HG03457 (cell line): ENCODE measurements at regions not wholly inside any gene's neighbourhood (a gene's known extent, or its start where the extent isn't known, plus 50 kb on each side); places are given as distances from the start of the nearest gene placed in this dataset.

Experiments used
- ATAC-seq: cut with Tn5 transposase; IDR thresholded peaks from one replicate; pipeline ENCODE4 v1.9.1; 2021; ENCODE audit warnings: moderate number of reproducible peaks; ENCODE audit not compliant: unreplicated experiment

DNA sequence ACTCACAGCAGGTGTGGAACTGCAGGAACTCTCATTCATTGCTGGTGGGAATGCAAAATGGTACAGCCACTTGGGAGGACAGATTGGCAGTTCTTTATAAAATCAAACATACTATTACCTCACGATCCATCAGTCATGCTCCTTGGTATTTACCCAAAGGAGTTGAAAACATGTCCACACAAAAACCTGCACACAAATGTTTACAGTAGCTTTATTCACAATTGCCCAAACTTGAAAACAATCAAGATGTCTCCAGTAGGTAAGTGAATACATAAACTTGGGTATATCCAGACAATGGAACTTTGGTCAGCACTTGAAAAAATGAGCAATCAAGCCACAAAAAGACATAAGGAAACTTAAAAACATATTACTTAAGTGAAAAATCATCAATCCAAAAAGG, 215.5 kb downstream of the IRX1 start:
- ATAC-seq = no peak

DNA sequence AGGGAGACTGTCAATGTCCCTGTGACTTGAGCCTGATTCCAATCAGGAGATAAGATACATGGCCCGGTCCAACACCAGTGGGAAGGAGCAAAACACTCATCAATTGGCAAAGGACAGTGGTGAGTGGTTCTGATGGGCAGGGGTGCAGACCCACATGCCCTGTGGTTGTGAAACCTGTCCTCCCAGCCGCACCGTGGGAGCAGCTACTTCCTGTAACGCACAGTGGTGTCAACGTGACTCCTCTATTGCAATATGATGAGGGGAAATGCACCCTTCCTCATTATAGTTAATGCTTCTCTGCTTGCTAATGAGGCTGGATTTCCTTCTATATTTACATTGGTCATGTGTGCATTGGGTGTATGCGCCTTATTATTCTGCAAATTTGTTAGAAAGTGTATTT, 223.0 kb downstream of the IRX1 start:
- no peak for ATAC-seq

DNA sequence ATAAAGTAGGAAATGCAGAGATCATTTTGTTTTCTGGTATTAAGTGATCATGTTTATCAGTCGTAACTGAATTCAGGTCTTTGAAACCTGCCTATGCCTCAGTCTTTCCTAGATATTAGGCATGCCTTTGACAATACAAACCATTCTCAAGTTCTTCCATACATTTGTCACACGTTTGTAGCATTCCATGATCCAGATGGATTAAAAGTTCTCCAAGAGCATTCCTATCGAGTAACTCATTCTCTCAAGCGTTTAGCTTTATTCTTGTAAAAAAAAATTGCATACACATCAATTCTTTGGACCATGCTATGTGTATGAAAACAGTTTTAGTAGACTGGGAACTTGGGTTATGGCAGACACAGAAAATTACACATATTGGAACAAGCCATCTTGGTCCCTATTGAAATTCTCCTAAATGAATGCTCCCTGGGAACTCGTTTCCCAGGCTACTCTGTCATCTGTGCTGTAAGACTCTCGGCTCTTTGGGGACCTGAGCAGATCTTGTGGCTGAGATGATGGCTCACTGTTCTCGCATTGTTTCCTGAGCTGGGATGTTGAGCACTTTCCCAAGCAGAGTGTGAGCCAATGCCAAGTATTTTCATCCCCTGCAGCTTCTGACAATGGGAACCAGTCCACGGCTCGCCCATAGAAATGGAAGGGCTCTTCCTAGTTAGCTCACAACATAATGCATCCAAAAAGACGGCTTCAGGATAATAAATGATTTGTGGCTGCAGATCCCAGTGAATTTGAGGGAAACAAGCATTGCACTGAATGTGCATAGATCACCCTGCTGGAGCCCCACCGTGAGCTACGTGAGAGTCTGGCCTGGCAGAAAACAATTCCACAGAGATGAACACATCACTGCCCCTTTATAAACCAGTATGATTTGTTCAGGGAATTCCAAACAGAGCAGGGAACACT, 230.2 kb downstream of the IRX1 start:
- no peak for ATAC-seq

DNA sequence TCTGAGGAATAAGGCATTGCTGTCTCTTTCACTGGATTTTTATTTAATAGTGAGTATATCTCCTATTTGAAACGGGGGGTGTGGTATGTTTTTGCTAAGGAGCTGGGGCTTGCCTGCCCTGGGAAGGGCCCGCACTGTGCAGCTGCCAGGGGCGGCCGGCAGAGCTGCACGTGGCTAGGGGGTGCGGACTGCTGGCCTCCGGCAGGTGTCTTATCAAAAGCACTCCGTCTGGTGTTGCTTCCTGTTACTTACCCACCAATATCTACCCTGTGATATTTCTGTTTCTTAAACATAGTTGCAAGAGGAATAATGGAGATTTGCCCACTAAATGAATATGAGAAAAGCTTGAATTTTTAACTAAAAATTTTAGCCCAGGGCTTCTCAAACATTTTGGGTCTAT, 232.0 kb downstream of the IRX1 start:
- no peak for ATAC-seq

DNA sequence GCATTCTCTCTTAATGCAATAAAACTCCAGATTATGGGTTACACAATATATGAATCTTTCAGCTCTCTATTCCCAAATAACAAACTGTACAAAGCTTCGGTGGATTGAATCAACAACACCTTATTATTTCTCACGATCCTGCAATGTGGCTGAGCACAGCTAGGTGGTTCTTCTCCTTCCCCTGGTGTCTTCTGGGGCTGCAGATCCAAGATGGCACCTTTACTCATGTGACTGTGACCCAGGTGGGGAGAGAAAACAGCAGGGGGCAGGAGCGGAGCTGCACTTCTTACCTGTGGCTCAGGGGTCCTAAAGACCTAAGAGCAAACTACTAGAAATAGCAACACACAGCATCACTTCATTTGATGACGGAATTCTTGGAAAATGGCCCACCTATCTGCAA, 233.1 kb downstream of the IRX1 start:
- ATAC-seq = no peak

DNA sequence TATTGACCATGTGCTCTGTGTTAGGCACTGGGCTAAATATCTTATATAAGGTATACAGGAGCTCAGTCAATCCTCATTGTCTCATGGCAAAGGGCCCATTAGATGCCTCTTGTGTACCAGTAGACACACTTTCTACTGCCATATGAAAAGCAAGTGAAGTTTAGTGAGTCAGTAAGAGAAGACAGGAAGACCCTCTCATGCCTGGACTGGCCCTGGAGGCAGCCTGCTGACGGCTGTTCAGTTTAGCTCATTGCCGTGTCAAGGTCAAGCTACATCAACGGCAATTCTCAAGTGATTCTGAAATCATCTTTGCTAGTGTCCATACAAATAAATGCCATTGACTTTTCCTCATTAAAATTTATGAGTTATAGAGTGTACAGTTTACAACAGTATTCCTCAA, 237.9 kb downstream of the IRX1 start:
- no peak for ATAC-seq

DNA sequence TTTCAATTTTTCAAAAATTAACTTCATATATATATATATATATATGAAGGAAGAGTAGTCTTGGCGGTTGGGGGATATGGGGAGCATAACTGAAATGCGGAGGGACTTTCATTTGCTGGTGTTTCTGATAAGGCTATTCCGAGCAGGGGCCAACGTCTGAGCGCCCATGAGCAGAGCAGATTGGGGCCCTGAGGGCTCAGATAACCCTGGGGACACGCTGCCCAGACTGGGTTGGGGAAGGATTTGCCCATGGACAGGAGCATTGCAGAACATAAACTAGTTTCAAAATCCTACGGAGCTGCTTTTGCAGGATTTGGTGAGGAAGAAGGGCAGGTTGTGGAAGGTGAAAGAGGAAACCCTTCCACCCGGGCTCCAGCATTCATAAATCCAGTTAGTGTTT, 240.2 kb downstream of the IRX1 start:
- ATAC-seq = no peak

DNA sequence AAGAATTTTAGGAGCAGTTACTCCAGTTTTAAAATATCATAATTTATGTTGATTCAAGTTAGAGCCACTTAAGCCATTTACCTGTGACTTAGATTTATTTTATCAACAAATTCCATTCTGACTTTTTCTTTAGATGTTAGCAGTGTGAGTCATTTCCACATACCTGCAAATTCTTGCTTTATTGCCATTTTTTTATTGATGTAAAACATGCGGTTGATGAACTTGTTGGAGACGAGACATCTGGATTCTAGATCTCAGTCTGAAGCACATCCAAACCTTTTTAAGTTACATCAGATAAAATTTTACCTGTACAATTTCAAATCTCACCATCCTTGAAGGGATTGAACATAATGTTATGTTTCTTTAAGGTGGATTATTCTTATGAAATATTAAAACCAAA, 240.9 kb downstream of the IRX1 start:
- no peak for ATAC-seq

DNA sequence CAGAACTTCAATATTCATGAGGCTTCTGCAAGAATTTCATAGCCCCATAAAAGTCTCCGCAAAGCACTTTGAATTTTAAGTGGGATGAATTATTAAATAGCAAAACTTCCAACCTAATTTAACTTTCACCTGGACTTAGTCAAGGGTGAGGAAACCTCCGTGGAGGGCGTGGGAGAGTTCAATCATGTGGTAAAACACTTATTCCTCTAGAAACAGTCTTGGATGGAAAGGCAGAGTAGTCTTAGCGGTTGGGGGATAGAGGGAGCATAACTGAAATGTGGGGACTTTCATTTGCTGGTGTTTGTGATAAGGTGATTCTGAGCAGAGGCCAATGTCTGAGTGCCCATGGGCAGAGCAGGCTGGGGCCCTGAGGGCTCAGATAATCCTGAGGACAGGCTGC, 241.9 kb downstream of the IRX1 start:
- ATAC-seq = no peak

DNA sequence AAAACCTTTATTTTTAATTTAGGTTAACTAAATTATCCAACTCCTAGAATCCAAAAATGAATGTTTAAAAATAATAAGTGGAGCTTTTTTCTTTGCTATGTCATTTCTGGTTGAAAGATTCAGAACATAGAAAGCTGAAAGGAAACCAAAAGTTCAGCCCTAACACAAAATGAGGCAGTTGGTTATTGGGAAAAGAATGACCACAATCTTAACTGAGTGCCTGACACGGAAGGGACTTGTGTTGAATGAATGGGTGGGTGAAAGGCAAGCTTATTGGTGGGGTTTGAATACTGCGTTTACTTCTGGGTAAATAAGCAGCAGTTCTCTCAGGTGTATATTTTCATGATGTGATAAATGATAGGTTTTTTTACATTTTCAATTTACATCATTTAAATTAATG, 243.5 kb downstream of the IRX1 start:
- ATAC-seq = no peak

DNA sequence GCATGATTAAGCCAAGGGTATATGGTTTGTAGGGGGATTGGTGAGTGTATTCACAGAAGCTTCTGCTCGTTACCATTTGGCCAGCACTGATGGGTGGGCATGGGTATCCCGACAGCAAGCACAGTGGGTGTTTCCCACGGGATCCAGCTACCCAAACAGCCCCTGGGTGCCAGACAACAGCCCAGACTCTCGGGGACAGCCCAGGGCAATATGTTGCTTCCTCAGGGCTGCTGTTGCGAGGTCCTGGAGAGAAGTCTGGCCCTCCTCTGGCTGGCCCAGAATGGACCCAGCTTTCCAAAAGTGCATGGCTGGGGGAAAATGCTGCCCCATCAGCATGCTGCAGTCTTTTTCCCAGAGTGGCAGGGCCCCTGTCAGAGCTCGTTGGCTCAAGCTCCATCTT, 247.0 kb downstream of the IRX1 start:
- ATAC-seq = no peak

DNA sequence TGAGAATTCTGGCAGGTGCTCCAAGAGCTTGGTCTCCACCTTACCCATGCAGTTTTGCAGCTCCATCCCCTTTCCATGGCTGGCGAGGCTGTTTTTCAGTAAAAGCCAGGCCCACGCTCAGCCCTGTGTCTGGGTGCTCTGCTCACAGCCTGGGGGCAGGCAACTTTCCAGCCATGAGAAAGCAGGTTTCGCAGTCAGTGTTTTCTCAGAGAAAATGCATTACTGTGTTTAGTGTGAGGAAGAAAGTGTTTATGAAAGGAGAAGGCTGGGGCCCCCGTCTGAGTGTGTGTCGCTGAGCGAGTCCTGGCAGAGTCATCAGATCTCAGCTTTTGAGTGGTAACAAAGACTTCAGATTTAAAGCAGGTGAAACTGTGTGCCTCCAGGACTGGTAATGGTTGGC, 248.1 kb downstream of the IRX1 start:
- no peak for ATAC-seq

DNA sequence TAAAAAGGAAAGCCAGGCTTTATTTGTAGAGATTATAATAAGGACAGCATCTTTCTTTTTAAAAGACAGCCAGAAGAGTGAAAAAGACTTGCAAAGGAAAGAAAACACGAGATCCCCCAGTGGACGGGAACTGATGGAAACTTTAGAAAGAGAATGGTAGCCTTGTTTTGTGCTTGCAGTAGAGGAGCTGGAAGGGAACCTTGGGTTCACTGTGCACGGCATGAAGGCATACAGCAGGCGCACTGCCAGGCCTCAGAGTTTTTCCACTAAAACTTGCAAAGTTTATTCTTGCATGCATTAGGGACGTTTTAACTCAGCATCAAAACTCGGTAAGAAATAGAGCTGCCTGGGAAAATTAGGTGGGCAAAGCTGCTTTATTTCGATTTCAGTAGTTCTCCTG, 248.6 kb downstream of the IRX1 start:
- no peak for ATAC-seq

DNA sequence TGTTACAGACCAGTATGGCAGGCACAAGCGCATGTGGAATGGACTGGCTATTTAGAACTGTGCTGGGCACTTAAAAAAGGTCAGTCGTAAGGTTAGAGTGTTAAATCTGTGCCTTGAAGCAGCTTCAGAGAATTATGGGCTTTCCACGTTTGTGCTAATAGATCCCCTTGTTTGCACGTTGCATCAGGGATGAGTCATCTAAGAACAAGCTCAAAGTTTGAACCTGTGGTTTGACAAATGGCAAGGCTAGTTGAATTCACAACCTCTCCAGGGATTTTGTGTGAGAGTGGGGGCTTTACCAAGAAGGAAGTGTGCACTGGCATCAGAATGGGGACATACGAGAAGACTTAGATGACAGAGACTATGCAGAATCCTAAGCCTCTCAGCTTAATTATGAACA, 249.6 kb downstream of the IRX1 start:
- ATAC-seq = no peak

DNA sequence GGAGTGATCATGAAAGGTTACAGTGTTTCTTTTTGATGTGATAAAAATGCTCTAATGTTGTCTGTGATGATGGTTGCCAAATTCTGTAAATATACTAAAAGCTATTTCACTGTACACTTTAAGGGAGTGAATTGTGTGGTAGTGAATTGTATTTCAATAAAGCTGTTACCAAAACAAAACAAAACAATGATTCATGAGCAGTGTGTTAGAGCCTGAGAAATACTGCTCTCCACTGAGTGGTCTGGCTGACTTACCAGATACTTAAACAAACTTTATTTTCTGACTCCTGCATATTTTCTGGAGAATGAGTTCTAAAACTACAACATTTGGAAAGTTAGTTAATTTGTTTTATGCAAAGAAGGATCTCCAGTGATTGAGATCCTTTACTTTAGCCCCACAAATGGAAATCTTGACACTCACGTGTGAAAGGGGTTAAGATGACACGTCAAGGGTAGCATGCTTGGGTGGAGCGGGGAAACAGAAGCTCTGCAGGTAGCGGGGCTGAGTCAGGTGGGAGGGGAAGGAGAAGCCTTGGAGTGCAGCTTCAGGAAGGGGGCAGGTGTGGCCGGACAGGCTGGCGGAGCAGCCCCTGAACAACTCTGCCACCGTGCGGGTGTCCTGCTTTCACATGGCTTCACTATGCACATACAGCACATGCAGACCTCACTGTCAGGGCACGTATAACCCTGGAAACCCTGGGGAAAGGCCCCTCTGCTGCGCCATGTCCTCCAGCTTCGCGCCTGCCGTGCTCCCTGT, 256.7 kb downstream of the IRX1 start:
- ATAC-seq = no peak

DNA sequence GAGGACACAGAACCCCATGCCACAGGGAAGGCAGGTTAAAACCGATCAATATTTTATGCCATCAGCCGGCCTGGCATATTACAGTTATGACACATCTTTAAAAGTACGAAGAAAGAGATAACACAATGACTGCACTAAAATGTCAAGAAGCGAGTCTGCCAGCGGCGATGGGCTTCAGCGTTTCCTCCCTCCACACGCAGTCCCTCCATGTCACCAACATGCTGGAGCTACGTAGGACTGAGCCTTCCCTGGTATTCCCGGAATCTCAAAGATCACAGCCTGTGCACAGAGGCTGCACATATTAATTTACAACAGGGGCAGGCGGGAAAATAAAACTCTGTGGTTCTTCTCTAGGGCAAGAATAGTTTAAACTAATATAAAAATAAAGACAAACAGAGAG, 257.7 kb downstream of the IRX1 start:
- no peak for ATAC-seq

DNA sequence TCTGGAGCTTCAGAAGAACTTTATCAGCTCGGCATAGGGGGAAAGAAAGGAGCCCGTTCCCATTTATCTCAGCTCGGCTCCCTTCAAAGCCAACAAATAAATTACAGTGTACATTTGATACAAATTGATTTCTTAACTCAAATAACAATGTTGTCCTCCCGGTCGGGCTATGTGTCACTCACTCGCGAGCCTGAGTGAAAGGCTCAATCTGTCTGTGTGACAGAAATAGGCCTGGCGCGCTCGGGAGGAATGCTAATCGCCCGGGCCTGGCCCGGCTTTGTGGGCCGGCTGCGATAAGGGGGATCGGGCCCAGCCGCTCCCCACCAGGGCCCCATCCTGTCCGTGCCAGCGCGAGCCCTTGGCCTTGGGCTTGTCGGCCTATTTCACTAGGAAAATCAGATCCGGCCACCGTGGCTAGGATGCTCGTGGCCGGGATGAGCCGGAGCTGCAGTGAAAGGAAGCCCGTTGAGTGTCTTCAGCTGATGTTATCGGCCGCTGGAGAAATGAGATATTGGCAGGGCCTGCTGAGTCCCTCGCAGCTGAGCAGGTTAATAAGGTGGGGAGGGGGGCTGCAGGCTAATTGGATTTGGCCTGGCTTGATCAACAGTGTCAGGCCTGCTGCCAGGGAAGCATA, 258.7 kb downstream of the IRX1 start:
- ATAC-seq = no peak

DNA sequence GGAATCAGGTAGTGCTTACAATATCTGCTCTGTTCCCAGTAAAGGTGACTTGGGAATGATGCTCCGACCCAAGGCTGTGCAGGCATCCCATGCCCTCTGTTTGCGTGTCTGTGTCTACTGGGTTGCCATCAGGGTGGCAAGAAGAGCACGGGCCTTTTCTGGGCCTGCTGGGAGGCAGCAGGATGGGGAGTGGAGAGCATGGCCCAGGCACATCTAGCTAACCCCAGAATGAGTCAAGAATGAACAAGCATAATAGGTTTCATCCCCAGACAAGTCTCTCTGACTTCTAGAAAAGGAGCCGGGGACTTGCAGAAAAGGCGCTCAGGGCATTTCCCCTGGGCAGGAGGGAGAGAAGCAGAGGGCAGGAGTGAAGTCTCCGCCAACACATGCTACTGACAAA, 260.4 kb downstream of the IRX1 start:
- ATAC-seq = no peak

DNA sequence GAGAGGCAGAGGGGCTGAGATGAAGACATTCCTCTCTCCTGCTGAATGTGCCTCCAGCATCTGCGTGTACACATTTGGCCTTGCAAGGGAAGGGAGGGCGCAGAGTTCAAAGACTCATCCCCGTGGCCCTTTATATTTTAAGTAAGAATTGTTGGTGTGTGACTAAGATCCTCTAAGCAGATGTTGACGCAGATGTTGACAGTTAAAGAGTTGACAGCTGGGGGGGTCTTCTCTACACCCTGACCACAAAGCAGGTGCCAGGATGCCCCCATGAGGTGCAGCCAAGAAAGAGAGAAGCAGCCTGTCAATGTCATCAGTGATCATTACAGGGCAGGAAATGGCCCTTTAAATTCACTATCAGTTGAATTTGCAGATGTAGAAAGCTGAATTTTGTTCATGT, 262.9 kb downstream of the IRX1 start:
- no peak for ATAC-seq

DNA sequence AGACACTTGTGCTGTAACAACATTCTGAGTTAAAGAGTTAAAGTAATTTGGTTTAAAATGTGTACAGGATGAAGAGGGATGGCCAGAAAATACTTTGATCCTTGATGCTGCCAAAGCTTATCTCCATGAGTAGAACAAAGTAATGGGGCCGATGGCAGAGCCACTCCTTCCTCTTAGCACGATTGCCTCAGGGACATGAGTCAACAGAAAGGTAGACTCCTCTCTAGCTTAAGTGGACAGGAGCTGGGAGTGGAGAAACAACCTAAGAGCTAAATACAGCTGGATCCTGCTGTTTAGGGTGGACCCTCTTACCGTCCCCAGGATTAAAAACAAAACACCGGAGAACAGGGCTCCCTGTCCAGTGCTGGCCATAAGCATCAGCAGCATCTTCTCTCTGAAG, 267.3 kb downstream of the IRX1 start:
- ATAC-seq = no peak

DNA sequence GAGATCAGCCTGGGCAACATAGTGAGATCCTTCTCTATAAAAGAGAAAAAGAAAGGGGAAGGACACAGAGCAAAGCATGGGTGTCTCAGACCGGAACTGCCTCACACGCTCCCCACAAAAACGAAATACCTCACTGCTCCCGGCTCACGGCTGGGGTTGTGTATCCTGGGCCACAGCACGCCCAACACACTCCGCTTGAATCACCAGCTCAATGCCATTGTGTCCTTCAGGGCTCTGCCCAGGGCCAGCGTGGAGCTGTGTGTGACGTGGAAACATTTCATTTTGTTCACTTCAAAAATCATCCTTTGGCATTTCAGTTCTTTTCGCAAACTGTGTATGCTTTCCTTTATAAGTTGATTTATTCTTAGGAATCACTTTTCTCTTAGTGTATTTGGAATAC, 279.5 kb downstream of the IRX1 start:
- ATAC-seq = no peak

DNA sequence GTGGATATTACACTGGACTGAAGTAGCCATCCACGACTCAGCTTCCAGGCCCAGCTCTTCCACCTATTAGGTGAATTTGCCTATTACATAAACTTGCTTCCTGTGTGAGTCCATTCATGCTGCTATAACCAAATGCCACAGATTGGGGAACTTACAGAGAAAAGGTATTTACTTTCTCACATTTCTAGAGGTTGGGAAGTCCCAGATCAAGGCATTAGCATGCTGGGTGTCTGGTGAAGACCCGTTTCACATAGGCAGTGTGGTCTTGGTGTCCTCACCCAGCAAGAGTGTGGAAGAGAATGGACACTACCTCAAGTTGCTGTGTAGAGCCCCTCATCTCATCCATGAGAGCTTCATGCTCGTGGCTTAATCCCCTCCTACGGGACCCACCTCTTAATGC, 282.6 kb downstream of the IRX1 start:
- ATAC-seq = no peak
